HepG2 (cell line): ENCODE measurements at regions not wholly inside any gene's neighbourhood (a gene's known extent, or its start where the extent isn't known, plus 50 kb on each side); places are given as distances from the start of the nearest gene placed in this dataset.

Source experiments
- ATAC-seq: fragments of 200-7000 bp; cut with Tn5 transposase; 3 replicates; pipeline ENCODE4 v1.9.1; 2020; ENCODE audit warnings: mild to moderate bottlenecking, moderate library complexity
- BruUV-seq: library from RNA; stranded (reverse); fragments of 400-500 nt; replicated peaks from 2 replicates; lab custom pipeline; 2021; lab: Mats Ljungman, UMichigan
- CTCF ChIA-PET: fragments of 300-600 bp; formaldehyde crosslinking; extraction: SDS; loops from one replicate; lab custom pipeline; 2021; ENCODE audit warnings: low total read pairs, inconsistent platforms, low intra/inter-chr PET ratio; lab: Yijun Ruan, JAX
- POLR2A ChIA-PET: fragments of 350-600 bp; sonication (Branson Sonifier 250); formaldehyde crosslinking; loops from one replicate; lab custom pipeline; 2020; ENCODE audit warnings: antibody characterized with exemption, inconsistent platforms; lab: Yijun Ruan, JAX
- DNase-seq: peaks from one replicate; pipeline ENCODE4 v3.0.0-alpha.2; 2015; ENCODE audit warnings: low spot score
- FAIRE-seq: peaks from 3 replicates; lab custom pipeline; 2011; peaks lifted over from hg19 to GRCh38; lab: Jason Lieb, UNC
- H2AFZ ChIP-seq: one replicate; pipeline ENCODE4 v1.6.1; 2011; ENCODE audit warnings: low read length, inconsistent platforms
- H3K27ac ChIP-seq: fragments of 300-600 bp; 3 replicates; pipeline ENCODE4 v1.8.0; 2011; ENCODE audit warnings: mixed run types, mild to moderate bottlenecking, mixed read lengths, low read length, inconsistent platforms; ENCODE audit not compliant: insufficient read depth; ENCODE audit errors: extremely low read length
- H3K27me3 ChIP-seq, 2 experiments: fragments of 200-600 bp in 1 of 2; 2 replicates in 1 of 2; 3 replicates in 1 of 2; pipeline versions ENCODE4 v1.6.0 to v1.8.0; 2011; ENCODE audit warnings: low read length in 2 of 2, mild to moderate bottlenecking in 2 of 2, moderate library complexity in 2 of 2, inconsistent platforms in 1 of 2; ENCODE audit not compliant: insufficient read depth in 2 of 2, control insufficient read depth in 1 of 2
- H3K36me3 ChIP-seq, 2 experiments: fragments of 200-600 bp in 1 of 2; replicated peaks in 1 of 2; 2 replicates in 1 of 2; 3 replicates in 1 of 2; pipeline versions ENCODE4 v1.5.1 to v1.8.0; 2011; ENCODE audit warnings: low read length in 2 of 2, inconsistent platforms in 1 of 2; ENCODE audit not compliant: insufficient read depth in 2 of 2, control insufficient read depth in 1 of 2
- H3K4me1 ChIP-seq: 2 replicates; pipeline ENCODE4 v1.5.1; 2012; ENCODE audit warnings: low read length, inconsistent platforms; ENCODE audit not compliant: insufficient read depth
- H3K4me2 ChIP-seq: 2 replicates; pipeline ENCODE4 v1.6.0; 2011; ENCODE audit warnings: low read depth, low read length, inconsistent platforms
- H3K4me3 ChIP-seq, 3 experiments: fragments of 200-600 bp in 1 of 3; sonication (generic), shearing (Covaris generic) in 1 of 3; replicated peaks in 1 of 3; 2 replicates each; pipeline ENCODE4 v1.5.1; 2011 to 2016; ENCODE audit warnings: low read length in 3 of 3, inconsistent platforms in 2 of 3, low read depth in 2 of 3, mild to moderate bottlenecking in 2 of 3, control low read depth in 1 of 3, mixed read lengths in 1 of 3; ENCODE audit not compliant: insufficient read depth in 1 of 3
- H3K79me2 ChIP-seq: one replicate; pipeline ENCODE4 v1.6.1; 2011; ENCODE audit warnings: low read length, inconsistent platforms; ENCODE audit not compliant: insufficient read depth
- H3K9ac ChIP-seq: 2 replicates; pipeline ENCODE4 v1.6.0; 2011; ENCODE audit warnings: mild to moderate bottlenecking, low read depth, low read length, inconsistent platforms; ENCODE audit not compliant: insufficient read depth
- H3K9me3 ChIP-seq: 2 replicates; pipeline ENCODE4 v1.5.1; 2012; ENCODE audit warnings: mild to moderate bottlenecking, low read length
- H4K20me1 ChIP-seq: 2 replicates; pipeline ENCODE4 v1.6.0; 2011; ENCODE audit warnings: inconsistent platforms, mild to moderate bottlenecking, low read length, moderate library complexity; ENCODE audit not compliant: insufficient read depth
- ATF1 ChIP-seq: IDR thresholded peaks from 2 replicates; pipeline ENCODE4 v1.6.1; 2016; ENCODE audit warnings: mild to moderate bottlenecking, control low read depth
- KAT2B ChIP-seq: fragments of 150-350 bp; IDR thresholded peaks from 2 replicates; pipeline ENCODE4 v1.6.1; 2014; ENCODE audit warnings: low read depth, low read length, borderline replicate concordance
- SMARCC2 ChIP-seq: fragments of 450-650 bp; IDR thresholded peaks from 2 replicates; pipeline ENCODE4 v1.6.1; 2017; ENCODE audit warnings: antibody characterized with exemption, mild to moderate bottlenecking
- SMYD3 ChIP-seq: sonication (generic); formaldehyde crosslinking; IDR thresholded peaks from 2 replicates; pipeline ENCODE4 v1.8.1; 2023; ENCODE audit warnings: mild to moderate bottlenecking, missing genetic modification reagents
- SRSF9 ChIP-seq: fragments of 200-400 bp; formaldehyde crosslinking; IDR thresholded peaks from 2 replicates; pipeline ENCODE4 v1.6.1; 2018; ENCODE audit warnings: borderline replicate concordance, mild to moderate bottlenecking, low read depth, low read length; ENCODE audit not compliant: insufficient read depth, poor library complexity, severe bottlenecking
- STAT5B ChIP-seq: sonication (generic); formaldehyde crosslinking; IDR thresholded peaks from 2 replicates; pipeline ENCODE4 v1.4.0; 2020; ENCODE audit warnings: missing genetic modification reagents
- ZNF101 ChIP-seq: sonication (generic); formaldehyde crosslinking; IDR thresholded peaks from 2 replicates; pipeline ENCODE4 v1.4.0; 2020; ENCODE audit warnings: mild to moderate bottlenecking, low read depth, missing genetic modification reagents, borderline replicate concordance
- ZNF260 ChIP-seq: sonication (generic); formaldehyde crosslinking; IDR thresholded peaks from 2 replicates; pipeline ENCODE4 v1.4.0; 2020; ENCODE audit warnings: missing genetic modification reagents, low read depth, mild to moderate bottlenecking, borderline replicate concordance
- ZNF343 ChIP-seq: sonication (generic); formaldehyde crosslinking; IDR thresholded peaks from 2 replicates; pipeline ENCODE4 v1.4.0; 2020; ENCODE audit warnings: mild to moderate bottlenecking, missing genetic modification reagents
- ZNF44 ChIP-seq: sonication (generic); formaldehyde crosslinking; IDR thresholded peaks from 2 replicates; pipeline ENCODE4 v1.5.1; 2020; ENCODE audit warnings: mild to moderate bottlenecking, missing genetic modification reagents
- WGBS: methylation state at CpG from one replicate; pipeline ENCODE4 v1.1.6; 2017; ENCODE audit warnings: low lambda C conversion rate; 5-methylcytosine and 5-hydroxymethylcytosine counted together
- in situ Hi-C: cut with HindIII; loops from 2 replicates; pipeline ENCODE4 v1.10.0; 2017; ENCODE audit warnings: low pct_unique_long_range_greater_than_20kb; ENCODE audit not compliant: extremely low pct_ligation_motif_present
- intact Hi-C: fragments of 100-400 bp; cut with micrococcal nuclease; formaldehyde crosslinking; loops from one replicate; pipeline ENCODE4 v1.10.0; 2022; ENCODE audit not compliant: unreplicated experiment
- TF ChIP-seq, protein P1 (sequence below): sonication (generic); formaldehyde crosslinking; IDR thresholded peaks from 2 replicates; pipeline ENCODE4 v1.4.0; 2020; ENCODE audit warnings: missing genetic modification reagents
- TF ChIP-seq, protein P2 (sequence below): sonication (generic); formaldehyde crosslinking; IDR thresholded peaks from 2 replicates; pipeline ENCODE4 v1.8.1; 2022; ENCODE audit warnings: low read depth, mild to moderate bottlenecking, missing genetic modification reagents
- TF ChIP-seq, protein P3 (sequence below): sonication (generic); formaldehyde crosslinking; IDR thresholded peaks from 2 replicates; pipeline ENCODE4 v1.5.0; 2020; ENCODE audit warnings: mild to moderate bottlenecking, missing genetic modification reagents, borderline replicate concordance
- TF ChIP-seq, protein P4 (sequence below): sonication (generic); formaldehyde crosslinking; IDR thresholded peaks from 2 replicates; pipeline ENCODE4 v1.4.0; 2020; ENCODE audit warnings: missing genetic modification reagents

DNA sequence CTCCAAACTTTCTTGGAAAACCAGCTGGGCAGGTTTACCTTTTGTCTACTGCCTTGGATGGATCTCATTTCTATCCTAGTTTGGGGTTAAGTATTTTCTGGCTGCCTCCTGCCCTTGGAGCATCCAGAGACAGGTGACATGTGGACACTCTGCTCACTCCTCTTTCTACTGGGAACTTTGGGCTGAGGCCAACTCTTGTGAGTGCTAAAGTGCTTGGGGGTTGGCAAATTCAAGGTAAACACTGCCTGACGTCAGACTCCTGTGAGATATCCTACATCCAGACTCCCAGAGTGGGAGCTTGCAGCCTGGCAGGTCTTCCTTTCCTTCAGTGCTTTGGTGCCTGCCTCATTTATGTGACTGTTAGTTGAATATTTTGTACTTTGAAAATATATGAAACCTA is 388.1 kb downstream of the KCNRG start (continued):
- TF ChIP-seq SMARCC2 (no peak), ZNF44 (CRISPR knock-in tag) (no peak)

DNA sequence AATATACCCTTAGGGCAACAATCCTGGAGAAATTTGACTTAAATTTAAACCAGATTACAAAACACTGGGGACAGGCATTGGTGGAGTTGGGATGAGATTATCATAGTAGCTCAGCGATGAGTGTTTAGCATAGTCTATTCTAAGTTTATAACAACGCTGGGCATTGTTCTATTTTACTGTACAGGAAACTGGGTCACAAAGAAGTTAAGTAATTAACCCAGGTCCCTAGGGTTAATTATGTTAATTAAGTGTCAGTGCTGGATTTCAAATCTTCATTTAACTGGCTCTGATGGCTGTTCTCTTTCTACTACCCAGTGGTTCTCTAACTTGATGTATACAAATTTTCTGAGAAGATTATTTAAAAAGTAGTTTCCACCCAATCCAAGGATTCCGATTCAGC is 388.9 kb downstream of the KCNRG start:
- in situ Hi-C loops (no loop called here), intact Hi-C loops (loop anchor here (10.0 kb wide), 1 partner anchor 121 kb away; no protein-coding TSS in a partner anchor)
- Histone ChIP-seq H3K4me1 (peaks cover 15% of the 10 kb centered on the region), H3K27ac (no peak overlapping the region), H3K4me3 (no peak overlapping the region), H3K9ac (no peak overlapping the region), H3K36me3 (peaks cover 0 to 14% of the 10 kb centered on the region in 2 experiments; a peak in 2 of 5 replicates), H4K20me1 (no peaks in the 10 kb centered on the region), H3K27me3 (no peaks in the 10 kb centered on the region), H2AFZ (no peak overlapping the region), H3K9me3 (no peaks in the 10 kb centered on the region), H3K4me2 (no peak overlapping the region), H3K79me2 (no peaks in the 10 kb centered on the region)
- no TSS peak for BruUV-seq
- POLR2A ChIA-PET: no interaction called here
- ATAC-seq (no peak), DNase-seq (no peak), FAIRE-seq (no peak)
- TF ChIP-seq, protein P1, sequence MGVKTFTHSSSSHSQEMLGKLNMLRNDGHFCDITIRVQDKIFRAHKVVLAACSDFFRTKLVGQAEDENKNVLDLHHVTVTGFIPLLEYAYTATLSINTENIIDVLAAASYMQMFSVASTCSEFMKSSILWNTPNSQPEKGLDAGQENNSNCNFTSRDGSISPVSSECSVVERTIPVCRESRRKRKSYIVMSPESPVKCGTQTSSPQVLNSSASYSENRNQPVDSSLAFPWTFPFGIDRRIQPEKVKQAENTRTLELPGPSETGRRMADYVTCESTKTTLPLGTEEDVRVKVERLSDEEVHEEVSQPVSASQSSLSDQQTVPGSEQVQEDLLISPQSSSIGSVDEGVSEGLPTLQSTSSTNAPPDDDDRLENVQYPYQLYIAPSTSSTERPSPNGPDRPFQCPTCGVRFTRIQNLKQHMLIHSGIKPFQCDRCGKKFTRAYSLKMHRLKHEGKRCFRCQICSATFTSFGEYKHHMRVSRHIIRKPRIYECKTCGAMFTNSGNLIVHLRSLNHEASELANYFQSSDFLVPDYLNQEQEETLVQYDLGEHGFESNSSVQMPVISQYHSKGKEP: no peak
- TF ChIP-seq, protein P2, sequence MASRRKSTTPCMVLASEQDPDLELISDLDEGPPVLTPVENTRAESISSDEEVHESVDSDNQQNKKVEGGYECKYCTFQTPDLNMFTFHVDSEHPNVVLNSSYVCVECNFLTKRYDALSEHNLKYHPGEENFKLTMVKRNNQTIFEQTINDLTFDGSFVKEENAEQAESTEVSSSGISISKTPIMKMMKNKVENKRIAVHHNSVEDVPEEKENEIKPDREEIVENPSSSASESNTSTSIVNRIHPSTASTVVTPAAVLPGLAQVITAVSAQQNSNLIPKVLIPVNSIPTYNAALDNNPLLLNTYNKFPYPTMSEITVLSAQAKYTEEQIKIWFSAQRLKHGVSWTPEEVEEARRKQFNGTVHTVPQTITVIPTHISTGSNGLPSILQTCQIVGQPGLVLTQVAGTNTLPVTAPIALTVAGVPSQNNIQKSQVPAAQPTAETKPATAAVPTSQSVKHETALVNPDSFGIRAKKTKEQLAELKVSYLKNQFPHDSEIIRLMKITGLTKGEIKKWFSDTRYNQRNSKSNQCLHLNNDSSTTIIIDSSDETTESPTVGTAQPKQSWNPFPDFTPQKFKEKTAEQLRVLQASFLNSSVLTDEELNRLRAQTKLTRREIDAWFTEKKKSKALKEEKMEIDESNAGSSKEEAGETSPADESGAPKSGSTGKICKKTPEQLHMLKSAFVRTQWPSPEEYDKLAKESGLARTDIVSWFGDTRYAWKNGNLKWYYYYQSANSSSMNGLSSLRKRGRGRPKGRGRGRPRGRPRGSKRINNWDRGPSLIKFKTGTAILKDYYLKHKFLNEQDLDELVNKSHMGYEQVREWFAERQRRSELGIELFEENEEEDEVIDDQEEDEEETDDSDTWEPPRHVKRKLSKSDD (CRISPR knock-in tag): no peak
- TF ChIP-seq, protein P3, sequence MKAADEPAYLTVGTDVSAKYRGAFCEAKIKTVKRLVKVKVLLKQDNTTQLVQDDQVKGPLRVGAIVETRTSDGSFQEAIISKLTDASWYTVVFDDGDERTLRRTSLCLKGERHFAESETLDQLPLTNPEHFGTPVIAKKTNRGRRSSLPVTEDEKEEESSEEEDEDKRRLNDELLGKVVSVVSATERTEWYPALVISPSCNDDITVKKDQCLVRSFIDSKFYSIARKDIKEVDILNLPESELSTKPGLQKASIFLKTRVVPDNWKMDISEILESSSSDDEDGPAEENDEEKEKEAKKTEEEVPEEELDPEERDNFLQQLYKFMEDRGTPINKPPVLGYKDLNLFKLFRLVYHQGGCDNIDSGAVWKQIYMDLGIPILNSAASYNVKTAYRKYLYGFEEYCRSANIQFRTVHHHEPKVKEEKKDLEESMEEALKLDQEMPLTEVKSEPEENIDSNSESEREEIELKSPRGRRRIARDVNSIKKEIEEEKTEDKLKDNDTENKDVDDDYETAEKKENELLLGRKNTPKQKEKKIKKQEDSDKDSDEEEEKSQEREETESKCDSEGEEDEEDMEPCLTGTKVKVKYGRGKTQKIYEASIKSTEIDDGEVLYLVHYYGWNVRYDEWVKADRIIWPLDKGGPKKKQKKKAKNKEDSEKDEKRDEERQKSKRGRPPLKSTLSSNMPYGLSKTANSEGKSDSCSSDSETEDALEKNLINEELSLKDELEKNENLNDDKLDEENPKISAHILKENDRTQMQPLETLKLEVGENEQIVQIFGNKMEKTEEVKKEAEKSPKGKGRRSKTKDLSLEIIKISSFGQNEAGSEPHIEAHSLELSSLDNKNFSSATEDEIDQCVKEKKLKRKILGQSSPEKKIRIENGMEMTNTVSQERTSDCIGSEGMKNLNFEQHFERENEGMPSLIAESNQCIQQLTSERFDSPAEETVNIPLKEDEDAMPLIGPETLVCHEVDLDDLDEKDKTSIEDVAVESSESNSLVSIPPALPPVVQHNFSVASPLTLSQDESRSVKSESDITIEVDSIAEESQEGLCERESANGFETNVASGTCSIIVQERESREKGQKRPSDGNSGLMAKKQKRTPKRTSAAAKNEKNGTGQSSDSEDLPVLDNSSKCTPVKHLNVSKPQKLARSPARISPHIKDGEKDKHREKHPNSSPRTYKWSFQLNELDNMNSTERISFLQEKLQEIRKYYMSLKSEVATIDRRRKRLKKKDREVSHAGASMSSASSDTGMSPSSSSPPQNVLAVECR: no peak
- TF ChIP-seq STAT5B (no peak), ATF1 (CRISPR knock-in tag) (no peak), SRSF9 (no peak), ZNF260 (no peak), ZNF101 (CRISPR knock-in tag) (no peak), KAT2B (no peak), SMYD3 (CRISPR knock-in tag) (no peak), ZNF343 (CRISPR knock-in tag) (no peak)
- TF ChIP-seq, protein P4, sequence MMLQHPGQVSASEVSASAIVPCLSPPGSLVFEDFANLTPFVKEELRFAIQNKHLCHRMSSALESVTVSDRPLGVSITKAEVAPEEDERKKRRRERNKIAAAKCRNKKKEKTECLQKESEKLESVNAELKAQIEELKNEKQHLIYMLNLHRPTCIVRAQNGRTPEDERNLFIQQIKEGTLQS (CRISPR knock-in tag): no peak
- CTCF ChIA-PET: no interaction called here
- 100% methylated on average over 3 of the region's 3 CpGs for WGBS
